ENCODE measurements at regions not wholly inside any gene's neighbourhood (a gene's known extent, or its start where the extent isn't known, plus 50 kb on each side); places are given as distances from the start of the nearest gene placed in this dataset.

DNA sequence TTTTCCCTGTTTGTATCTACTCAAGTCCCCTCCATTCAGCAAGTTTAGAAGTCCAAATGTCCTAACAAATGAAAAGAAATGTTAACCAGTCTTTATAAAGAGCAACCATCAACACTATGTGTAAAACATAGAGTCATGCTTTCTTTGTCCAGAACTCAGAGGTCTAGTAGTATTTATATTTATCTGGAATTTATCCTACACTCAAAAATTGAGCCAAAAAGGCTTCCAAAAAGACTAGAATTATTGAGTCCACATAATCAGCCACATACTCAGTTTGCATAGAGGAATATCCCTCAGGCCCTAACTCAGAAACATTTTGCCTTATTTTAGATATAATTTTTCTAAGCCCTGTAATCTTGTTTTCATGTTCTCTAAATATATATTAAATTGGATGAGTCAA lies 455.0 kb downstream of the COL12A1 start:
- no peak for DNase-seq
- H3K4me1 ChIP-seq, result no peaks in the 10 kb centered on the region
- H3K9me3 ChIP-seq, result no peaks in the 10 kb centered on the region
- TF ChIP-seq, protein P1, sequence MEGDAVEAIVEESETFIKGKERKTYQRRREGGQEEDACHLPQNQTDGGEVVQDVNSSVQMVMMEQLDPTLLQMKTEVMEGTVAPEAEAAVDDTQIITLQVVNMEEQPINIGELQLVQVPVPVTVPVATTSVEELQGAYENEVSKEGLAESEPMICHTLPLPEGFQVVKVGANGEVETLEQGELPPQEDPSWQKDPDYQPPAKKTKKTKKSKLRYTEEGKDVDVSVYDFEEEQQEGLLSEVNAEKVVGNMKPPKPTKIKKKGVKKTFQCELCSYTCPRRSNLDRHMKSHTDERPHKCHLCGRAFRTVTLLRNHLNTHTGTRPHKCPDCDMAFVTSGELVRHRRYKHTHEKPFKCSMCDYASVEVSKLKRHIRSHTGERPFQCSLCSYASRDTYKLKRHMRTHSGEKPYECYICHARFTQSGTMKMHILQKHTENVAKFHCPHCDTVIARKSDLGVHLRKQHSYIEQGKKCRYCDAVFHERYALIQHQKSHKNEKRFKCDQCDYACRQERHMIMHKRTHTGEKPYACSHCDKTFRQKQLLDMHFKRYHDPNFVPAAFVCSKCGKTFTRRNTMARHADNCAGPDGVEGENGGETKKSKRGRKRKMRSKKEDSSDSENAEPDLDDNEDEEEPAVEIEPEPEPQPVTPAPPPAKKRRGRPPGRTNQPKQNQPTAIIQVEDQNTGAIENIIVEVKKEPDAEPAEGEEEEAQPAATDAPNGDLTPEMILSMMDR (IDR thresholded peaks at IDR 0.05), result no peak
- no peak for TF ChIP-seq POLR2A (IDR thresholded peaks at IDR 0.05)
- intact Hi-C loops (cut with DNase I; ENCODE audit: low total_unique reads), result no loop called here
- H3K4me3 ChIP-seq, result no peak overlapping the region
- H3K27me3 ChIP-seq, result no peaks in the 10 kb centered on the region
- H3K36me3 ChIP-seq, result no peaks in the 10 kb centered on the region
- H3K27ac ChIP-seq, result no peak overlapping the region

DNA sequence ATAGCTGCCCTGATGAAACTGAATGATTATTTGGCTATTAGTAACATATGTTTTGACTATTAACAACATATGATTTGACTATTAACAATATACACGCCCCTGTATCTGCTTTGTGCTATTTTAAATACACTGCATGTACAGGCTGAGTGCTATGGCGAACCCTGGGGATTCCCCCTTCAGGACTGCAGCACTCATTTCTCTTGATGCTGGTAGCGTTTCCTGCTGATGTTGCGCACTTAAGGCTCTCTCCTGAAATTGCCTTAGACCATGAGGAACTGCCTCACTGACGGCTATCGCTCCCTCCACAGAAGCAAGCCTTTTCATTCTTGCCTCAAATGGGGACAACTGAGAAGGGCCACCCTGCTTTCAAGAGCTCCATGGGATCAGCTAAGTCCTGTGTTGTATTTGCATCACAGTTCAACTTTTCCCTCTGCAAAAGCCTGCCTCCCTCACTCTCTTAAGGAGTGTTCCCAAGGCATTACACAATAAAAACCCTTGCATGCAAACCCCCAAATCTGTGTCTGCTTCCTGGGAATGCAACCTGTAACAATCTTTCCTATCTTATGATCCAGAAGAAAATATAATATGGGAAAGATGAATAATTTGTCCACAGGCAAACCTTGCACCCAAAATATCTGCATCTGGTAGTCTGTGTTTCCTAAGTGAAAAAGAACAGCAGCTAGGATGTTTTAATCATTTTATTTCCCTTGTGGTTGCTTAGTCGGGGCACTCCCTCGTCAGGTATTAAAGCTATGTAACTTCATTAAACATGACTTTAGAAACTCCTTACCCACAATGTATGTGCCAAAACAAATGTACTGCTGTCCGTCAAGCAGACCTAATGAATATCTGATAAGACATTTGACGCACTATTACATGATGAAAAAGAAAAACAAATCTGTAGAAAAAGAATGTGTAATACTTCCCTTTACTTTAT lies 456.4 kb downstream of the COL12A1 start:
- intact Hi-C loops (cut with DNase I; ENCODE audit: low total_unique reads), result no loop called here

DNA sequence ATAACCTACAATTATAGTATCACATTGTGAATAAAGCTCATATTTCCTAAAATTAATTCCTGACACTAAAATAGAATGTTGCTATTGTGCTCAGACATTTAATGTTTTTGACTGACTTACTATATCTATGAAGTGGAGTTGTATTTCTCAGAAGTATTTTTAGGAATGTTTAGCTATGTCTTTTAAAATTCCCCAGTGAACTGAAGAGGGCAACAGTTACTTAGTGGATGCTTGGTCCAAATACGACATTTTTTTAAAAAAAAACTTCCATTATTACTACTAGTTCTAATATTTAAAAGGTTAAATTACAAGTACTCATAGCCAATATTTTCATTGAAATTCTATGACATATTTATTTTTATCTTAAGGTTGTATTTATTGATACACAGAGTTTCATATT lies 460.2 kb downstream of the COL12A1 start:
- no peaks in the 10 kb centered on the region for H3K9me3 ChIP-seq
- intact Hi-C loops (cut with DNase I; ENCODE audit: low total_unique reads), result no loop called here

More for the DNA sequence above, 456.4 kb downstream of the COL12A1 start:
- no peak for TF ChIP-seq POLR2A (IDR thresholded peaks at IDR 0.05)
- TF ChIP-seq, protein P1 (IDR thresholded peaks at IDR 0.05), result no peak
- no peaks in the 10 kb centered on the region for H3K36me3 ChIP-seq
- no peaks in the 10 kb centered on the region for H3K27me3 ChIP-seq
- no peak overlapping the region for H3K27ac ChIP-seq
- no peak overlapping the region for H3K4me3 ChIP-seq
- DNase-seq, result no peak
- no peaks in the 10 kb centered on the region for H3K9me3 ChIP-seq
- no peaks in the 10 kb centered on the region for H3K4me1 ChIP-seq

DNA sequence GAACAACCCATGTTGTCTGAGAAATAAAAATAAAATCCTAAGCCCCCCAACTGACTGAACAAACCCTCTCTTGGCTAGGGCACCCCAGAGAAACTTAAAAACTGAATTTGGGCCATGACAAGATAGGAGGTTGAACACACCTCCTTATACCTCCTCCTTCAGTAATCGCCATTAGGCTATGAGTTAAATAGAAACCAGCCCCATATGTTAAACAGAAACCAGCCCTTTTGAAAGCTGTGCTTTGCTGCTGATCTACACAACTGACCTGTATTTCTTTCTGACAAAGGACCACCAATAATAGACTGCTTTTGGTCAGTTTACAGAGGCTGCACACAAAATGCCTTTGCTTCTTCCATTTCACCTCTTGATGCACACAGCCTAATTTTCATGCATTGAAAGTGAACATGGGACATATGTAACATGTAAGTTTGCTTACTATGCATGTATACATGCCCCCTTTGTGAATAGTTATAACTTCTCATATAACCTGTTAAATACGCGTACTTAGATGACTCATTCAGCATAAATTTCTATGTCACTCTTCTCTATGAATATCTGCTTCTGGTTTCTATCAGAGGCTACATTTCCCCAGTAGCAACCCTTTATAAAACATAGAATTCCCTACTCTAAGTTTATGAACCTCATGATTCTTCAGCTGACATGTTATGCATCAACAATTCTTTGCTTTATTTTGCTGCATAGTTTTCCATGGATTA lies 462.9 kb downstream of the COL12A1 start:
- no peaks in the 10 kb centered on the region for H3K27me3 ChIP-seq
- H3K27ac ChIP-seq, result no peak overlapping the region
- H3K4me1 ChIP-seq, result no peaks in the 10 kb centered on the region
- H3K4me3 ChIP-seq, result no peak overlapping the region
- H3K36me3 ChIP-seq, result no peaks in the 10 kb centered on the region
- H3K9me3 ChIP-seq, result no peaks in the 10 kb centered on the region
- no peak for TF ChIP-seq POLR2A (IDR thresholded peaks at IDR 0.05)
- TF ChIP-seq, protein P1 (IDR thresholded peaks at IDR 0.05), result no peak
- no peak for DNase-seq
- intact Hi-C loops (cut with DNase I; ENCODE audit: low total_unique reads), result no loop called here

More for the DNA sequence above, 460.2 kb downstream of the COL12A1 start:
- no peak for TF ChIP-seq POLR2A (IDR thresholded peaks at IDR 0.05)
- TF ChIP-seq, protein P1 (IDR thresholded peaks at IDR 0.05), result no peak
- Histone ChIP-seq H3K27me3 (no peaks in the 10 kb centered on the region), H3K4me3 (no peak overlapping the region), H3K4me1 (no peaks in the 10 kb centered on the region), H3K36me3 (no peaks in the 10 kb centered on the region), H3K27ac (no peak overlapping the region)
- no peak for DNase-seq

DNA sequence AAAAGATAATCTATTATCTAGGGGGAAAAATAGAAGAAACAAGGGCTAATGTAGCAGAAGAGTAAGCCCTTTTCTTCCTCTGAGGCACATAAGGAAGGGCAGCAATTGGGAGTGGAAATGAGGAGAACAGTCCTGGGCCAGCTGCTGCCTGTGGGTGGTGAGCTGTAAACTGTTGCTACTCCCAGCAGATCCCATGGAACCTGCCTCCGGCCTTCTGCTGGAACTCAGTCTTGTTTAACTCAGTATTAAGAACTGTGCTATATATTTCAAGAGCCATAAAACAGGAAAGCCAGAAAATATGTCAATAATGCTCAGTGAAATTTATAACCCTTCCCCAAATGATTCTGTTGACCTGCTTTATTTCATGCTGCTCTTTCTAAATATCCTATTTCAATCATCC lies 464.2 kb downstream of the COL12A1 start:
- intact Hi-C loops (cut with DNase I; ENCODE audit: low total_unique reads), result no loop called here
- H3K27ac ChIP-seq, result peak overlapping the region; percentile 29 to 31
- H3K4me3 ChIP-seq, result no peak overlapping the region
- no peaks in the 10 kb centered on the region for H3K4me1 ChIP-seq
- no peaks in the 10 kb centered on the region for H3K36me3 ChIP-seq
- H3K9me3 ChIP-seq, result peaks cover 0 to 6% of the 10 kb centered on the region in 2 donors
- DNase-seq, result no peak
- TF ChIP-seq POLR2A (IDR thresholded peaks at IDR 0.05), result no peak
- TF ChIP-seq, protein P1 (IDR thresholded peaks at IDR 0.05), result no peak
- no peaks in the 10 kb centered on the region for H3K27me3 ChIP-seq

Data from uterus (tissue), 3 donors.